GM12878 (cell line): ENCODE measurements at regions not wholly inside any gene's neighbourhood (a gene's known extent, or its start where the extent isn't known, plus 50 kb on each side); places are given as distances from the start of the nearest gene placed in this dataset.

ENCODE experiments used
- ATAC-seq: fragments of 200-7000 bp; cut with Tn5 transposase; 3 replicates; pipeline ENCODE4 v1.9.1; 2020; ENCODE audit warnings: mild to moderate bottlenecking, moderate library complexity
- BruUV-seq: library from RNA; stranded (reverse); fragments of 400-500 nt; replicated peaks from 2 replicates; lab custom pipeline; 2021; lab: Mats Ljungman, UMichigan
- CTCF ChIA-PET: fragments of 300-600 bp; sonication (Branson Sonifier 250); formaldehyde crosslinking; extraction: SDS; loops from one replicate; lab custom pipeline; 2021; ENCODE audit warnings: inconsistent platforms; lab: Yijun Ruan, JAX
- POLR2A ChIA-PET: fragments of 350-600 bp; formaldehyde crosslinking; extraction: SDS; loops from one replicate; lab custom pipeline; 2021; ENCODE audit warnings: inconsistent platforms; lab: Charles Lee
- RAD21 ChIA-PET: fragments of 300-600 bp; sonication (Branson Sonifier 250); formaldehyde crosslinking; loops from one replicate; lab custom pipeline; 2023; ENCODE audit warnings: antibody characterized with exemption; ENCODE audit not compliant: unreplicated experiment; lab: Charles Lee
- SMC1A ChIA-PET: fragments of 300-600 bp; sonication (Branson Sonifier 250); formaldehyde crosslinking; loops from one replicate; lab custom pipeline; 2023; ENCODE audit not compliant: unreplicated experiment, uncharacterized antibody; lab: Charles Lee
- DNase-seq: peaks from one replicate; pipeline ENCODE4 v3.0.0-alpha.2; 2011; ENCODE audit warnings: low read depth, low spot score
- FAIRE-seq: peaks from 3 replicates; lab custom pipeline; 2011; peaks lifted over from hg19 to GRCh38; lab: Jason Lieb, UNC
- H2AFZ ChIP-seq: 2 replicates; pipeline ENCODE4 v1.6.0; 2011; ENCODE audit warnings: low read depth, low read length, control low read depth; ENCODE audit not compliant: control insufficient read depth
- H3K27ac ChIP-seq: 2 replicates; pipeline ENCODE4 v1.5.1; 2011; ENCODE audit warnings: control low read depth; ENCODE audit not compliant: control insufficient read depth, insufficient read depth
- H3K27me3 ChIP-seq, 2 experiments: replicated peaks in 1 of 2; 2 replicates each; pipeline versions ENCODE4 v1.6.0 to v1.6.1; 2011; ENCODE audit warnings: low read length in 1 of 2; ENCODE audit not compliant: control insufficient read depth in 2 of 2, insufficient read depth in 2 of 2
- H3K36me3 ChIP-seq, 2 experiments: 2 replicates each; pipeline ENCODE4 v1.5.1; 2011; ENCODE audit warnings: low read length in 1 of 2; ENCODE audit not compliant: control insufficient read depth in 2 of 2, insufficient read depth in 2 of 2
- H3K4me1 ChIP-seq: 2 replicates; pipeline ENCODE4 v1.6.1; 2011; ENCODE audit warnings: mild to moderate bottlenecking, low read length, moderate library complexity, mixed read lengths; ENCODE audit not compliant: control insufficient read depth, insufficient read depth
- H3K4me2 ChIP-seq: 2 replicates; pipeline ENCODE4 v1.6.0; 2011; ENCODE audit warnings: control low read depth; ENCODE audit not compliant: control insufficient read depth, insufficient read depth
- H3K4me3 ChIP-seq: fragments of 200-600 bp; sonication (generic); 2 replicates; pipeline ENCODE4 v1.5.1; 2016
- H3K79me2 ChIP-seq: 2 replicates; pipeline ENCODE4 v1.6.0; 2011; ENCODE audit warnings: low read length; ENCODE audit not compliant: control insufficient read depth, insufficient read depth
- H3K9ac ChIP-seq: 2 replicates; pipeline ENCODE4 v1.8.0; 2011; ENCODE audit warnings: low read length, control low read depth, mixed read lengths; ENCODE audit not compliant: control insufficient read depth, insufficient read depth
- H3K9me3 ChIP-seq: replicated peaks from 3 replicates; pipeline ENCODE4 v1.5.1; 2011; ENCODE audit warnings: mild to moderate bottlenecking, low read length; ENCODE audit not compliant: control insufficient read depth, insufficient read depth
- H4K20me1 ChIP-seq: 2 replicates; pipeline ENCODE4 v1.6.0; 2011; ENCODE audit not compliant: control insufficient read depth, insufficient read depth
- BMI1 ChIP-seq: fragments of 450-650 bp; IDR thresholded peaks from 2 replicates; pipeline ENCODE4 v1.6.1; 2016; ENCODE audit warnings: mild to moderate bottlenecking, moderate library complexity, borderline replicate concordance
- DPF2 ChIP-seq: fragments of 450-650 bp; IDR thresholded peaks from 2 replicates; pipeline ENCODE4 v1.6.1; 2017; ENCODE audit warnings: mild to moderate bottlenecking
- LARP7 ChIP-seq: fragments of 450-650 bp; IDR thresholded peaks from 2 replicates; pipeline ENCODE4 v1.6.1; 2017; ENCODE audit warnings: mild to moderate bottlenecking
- SMAD1 ChIP-seq: fragments of 450-650 bp; IDR thresholded peaks from 2 replicates; pipeline ENCODE4 v1.6.1; 2018; ENCODE audit warnings: mild to moderate bottlenecking, low read depth; ENCODE audit not compliant: partially characterized antibody
- WGBS: methylation state at CpG from one replicate; pipeline ENCODE4 v1.1.6; 2016; ENCODE audit warnings: low lambda C conversion rate; ENCODE audit not compliant: insufficient replicate concordance, insufficient coverage; ENCODE audit errors: missing lambda C conversion rate; 5-methylcytosine and 5-hydroxymethylcytosine counted together
- in situ Hi-C: fragments of 300-500 bp; cut with MboI; formaldehyde crosslinking; loops from 9 replicates; pipeline ENCODE4 v1.14.3; 2018; ENCODE audit warnings: mixed read lengths
- intact Hi-C: fragments of 100-400 bp; cut with micrococcal nuclease; formaldehyde crosslinking; loops from one replicate; pipeline ENCODE4 v1.14.2; 2022; ENCODE audit not compliant: unreplicated experiment
- TF ChIP-seq, protein P1 (sequence below): fragments of 450-650 bp; IDR thresholded peaks from 2 replicates; pipeline ENCODE4 v1.6.1; 2017; ENCODE audit warnings: mild to moderate bottlenecking, moderate library complexity
- TF ChIP-seq, protein P2 (sequence below): IDR thresholded peaks from 2 replicates; pipeline ENCODE4 v1.6.1; 2012; ENCODE audit warnings: improper control_type of control experiment, low read depth, low read length; ENCODE audit not compliant: insufficient replicate concordance
- TF ChIP-seq, protein P3 (sequence below): fragments of 450-650 bp; formaldehyde crosslinking; IDR thresholded peaks from 2 replicates; pipeline ENCODE4 v1.4.0; 2020; ENCODE audit warnings: mild to moderate bottlenecking, moderate library complexity

DNA sequence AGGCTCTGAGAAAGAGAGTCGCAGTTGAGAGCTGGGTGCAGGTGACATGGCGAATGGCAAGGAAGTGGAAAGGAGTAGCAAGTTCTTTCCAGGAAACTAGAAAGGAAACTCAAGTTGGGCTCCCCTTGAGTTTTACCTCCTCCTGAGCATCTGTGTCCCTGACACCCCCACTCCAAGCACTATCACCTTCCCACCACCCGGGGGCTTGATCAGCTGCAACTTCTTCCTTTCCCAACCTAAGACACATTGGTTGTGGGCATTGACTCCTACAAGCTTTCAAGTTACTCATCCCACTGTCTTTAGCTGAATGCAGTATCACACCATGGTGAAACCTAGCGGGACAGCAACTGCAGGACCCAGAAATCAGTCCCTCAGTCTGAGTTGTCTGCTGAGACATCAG, 256.6 kb upstream of the NR2F2 start (continued):
- TF ChIP-seq, protein P1, sequence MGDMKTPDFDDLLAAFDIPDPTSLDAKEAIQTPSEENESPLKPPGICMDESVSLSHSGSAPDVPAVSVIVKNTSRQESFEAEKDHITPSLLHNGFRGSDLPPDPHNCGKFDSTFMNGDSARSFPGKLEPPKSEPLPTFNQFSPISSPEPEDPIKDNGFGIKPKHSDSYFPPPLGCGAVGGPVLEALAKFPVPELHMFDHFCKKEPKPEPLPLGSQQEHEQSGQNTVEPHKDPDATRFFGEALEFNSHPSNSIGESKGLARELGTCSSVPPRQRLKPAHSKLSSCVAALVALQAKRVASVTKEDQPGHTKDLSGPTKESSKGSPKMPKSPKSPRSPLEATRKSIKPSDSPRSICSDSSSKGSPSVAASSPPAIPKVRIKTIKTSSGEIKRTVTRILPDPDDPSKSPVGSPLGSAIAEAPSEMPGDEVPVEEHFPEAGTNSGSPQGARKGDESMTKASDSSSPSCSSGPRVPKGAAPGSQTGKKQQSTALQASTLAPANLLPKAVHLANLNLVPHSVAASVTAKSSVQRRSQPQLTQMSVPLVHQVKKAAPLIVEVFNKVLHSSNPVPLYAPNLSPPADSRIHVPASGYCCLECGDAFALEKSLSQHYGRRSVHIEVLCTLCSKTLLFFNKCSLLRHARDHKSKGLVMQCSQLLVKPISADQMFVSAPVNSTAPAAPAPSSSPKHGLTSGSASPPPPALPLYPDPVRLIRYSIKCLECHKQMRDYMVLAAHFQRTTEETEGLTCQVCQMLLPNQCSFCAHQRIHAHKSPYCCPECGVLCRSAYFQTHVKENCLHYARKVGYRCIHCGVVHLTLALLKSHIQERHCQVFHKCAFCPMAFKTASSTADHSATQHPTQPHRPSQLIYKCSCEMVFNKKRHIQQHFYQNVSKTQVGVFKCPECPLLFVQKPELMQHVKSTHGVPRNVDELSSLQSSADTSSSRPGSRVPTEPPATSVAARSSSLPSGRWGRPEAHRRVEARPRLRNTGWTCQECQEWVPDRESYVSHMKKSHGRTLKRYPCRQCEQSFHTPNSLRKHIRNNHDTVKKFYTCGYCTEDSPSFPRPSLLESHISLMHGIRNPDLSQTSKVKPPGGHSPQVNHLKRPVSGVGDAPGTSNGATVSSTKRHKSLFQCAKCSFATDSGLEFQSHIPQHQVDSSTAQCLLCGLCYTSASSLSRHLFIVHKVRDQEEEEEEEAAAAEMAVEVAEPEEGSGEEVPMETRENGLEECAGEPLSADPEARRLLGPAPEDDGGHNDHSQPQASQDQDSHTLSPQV, result no peak
- no peak for TF ChIP-seq BMI1

DNA sequence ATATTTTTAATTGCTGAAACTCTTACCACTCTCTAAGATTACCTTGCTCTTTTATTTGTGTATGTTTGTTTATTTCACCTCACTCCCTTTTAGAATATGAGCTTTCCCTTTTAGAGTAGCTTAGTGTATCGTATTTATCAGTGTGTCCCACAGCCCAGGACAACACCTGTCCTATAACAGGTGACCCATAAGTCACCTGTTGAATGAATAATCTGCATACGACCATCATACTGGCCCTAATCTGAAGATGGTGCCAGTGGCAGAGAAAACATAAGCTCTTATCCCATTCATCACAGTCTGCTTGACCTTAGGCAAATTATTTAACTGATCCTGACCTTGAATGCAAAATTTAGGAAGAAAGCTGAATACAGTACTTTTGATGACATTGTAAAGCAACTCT, 254.6 kb upstream of the NR2F2 start:
- H3K36me3 ChIP-seq, result no peaks in the 10 kb centered on the region
- no TSS peak for BruUV-seq
- intact Hi-C loops (no loop called here), in situ Hi-C loops (no loop called here)
- no peak overlapping the region for H3K4me2 ChIP-seq
- RAD21 ChIA-PET, result interaction anchor here (1.0 to 1.5 kb wide), 2 partner anchors 28 to 47 kb away, joined by 3 to 4 read pairs; no protein-coding TSS in a partner anchor
- 16% methylated on average over 2 of the region's 2 CpGs for WGBS
- H3K4me1 ChIP-seq, result no peaks in the 10 kb centered on the region
- CTCF ChIA-PET, result interaction anchor here (3.1 kb wide), 1 partner anchor 8 kb away, joined by 7 read pairs; no protein-coding TSS in a partner anchor
- POLR2A ChIA-PET, result interaction anchor here (0.7 kb wide), 1 partner anchor 14 kb away, joined by 3 read pairs; no protein-coding TSS in a partner anchor
- no peak overlapping the region for H2AFZ ChIP-seq
- no peak overlapping the region for H3K27ac ChIP-seq
- no peak overlapping the region for H3K4me3 ChIP-seq
- no peaks in the 10 kb centered on the region; the same call in 2 of the 3 replicates for H3K9me3 ChIP-seq
- no peaks in the 10 kb centered on the region for H3K27me3 ChIP-seq
- H3K9ac ChIP-seq, result no peak overlapping the region
- SMC1A ChIA-PET, result interaction anchor here (0.8 to 3.0 kb wide), 7 partner anchors 10 to 24 kb away, joined by 3 to 18 read pairs (median 4); no protein-coding TSS in a partner anchor
- no peak for DNase-seq
- H3K79me2 ChIP-seq, result no peaks in the 10 kb centered on the region
- no peak for ATAC-seq
- FAIRE-seq, result no peak
- no peaks in the 10 kb centered on the region for H4K20me1 ChIP-seq
- TF ChIP-seq, protein P2, sequence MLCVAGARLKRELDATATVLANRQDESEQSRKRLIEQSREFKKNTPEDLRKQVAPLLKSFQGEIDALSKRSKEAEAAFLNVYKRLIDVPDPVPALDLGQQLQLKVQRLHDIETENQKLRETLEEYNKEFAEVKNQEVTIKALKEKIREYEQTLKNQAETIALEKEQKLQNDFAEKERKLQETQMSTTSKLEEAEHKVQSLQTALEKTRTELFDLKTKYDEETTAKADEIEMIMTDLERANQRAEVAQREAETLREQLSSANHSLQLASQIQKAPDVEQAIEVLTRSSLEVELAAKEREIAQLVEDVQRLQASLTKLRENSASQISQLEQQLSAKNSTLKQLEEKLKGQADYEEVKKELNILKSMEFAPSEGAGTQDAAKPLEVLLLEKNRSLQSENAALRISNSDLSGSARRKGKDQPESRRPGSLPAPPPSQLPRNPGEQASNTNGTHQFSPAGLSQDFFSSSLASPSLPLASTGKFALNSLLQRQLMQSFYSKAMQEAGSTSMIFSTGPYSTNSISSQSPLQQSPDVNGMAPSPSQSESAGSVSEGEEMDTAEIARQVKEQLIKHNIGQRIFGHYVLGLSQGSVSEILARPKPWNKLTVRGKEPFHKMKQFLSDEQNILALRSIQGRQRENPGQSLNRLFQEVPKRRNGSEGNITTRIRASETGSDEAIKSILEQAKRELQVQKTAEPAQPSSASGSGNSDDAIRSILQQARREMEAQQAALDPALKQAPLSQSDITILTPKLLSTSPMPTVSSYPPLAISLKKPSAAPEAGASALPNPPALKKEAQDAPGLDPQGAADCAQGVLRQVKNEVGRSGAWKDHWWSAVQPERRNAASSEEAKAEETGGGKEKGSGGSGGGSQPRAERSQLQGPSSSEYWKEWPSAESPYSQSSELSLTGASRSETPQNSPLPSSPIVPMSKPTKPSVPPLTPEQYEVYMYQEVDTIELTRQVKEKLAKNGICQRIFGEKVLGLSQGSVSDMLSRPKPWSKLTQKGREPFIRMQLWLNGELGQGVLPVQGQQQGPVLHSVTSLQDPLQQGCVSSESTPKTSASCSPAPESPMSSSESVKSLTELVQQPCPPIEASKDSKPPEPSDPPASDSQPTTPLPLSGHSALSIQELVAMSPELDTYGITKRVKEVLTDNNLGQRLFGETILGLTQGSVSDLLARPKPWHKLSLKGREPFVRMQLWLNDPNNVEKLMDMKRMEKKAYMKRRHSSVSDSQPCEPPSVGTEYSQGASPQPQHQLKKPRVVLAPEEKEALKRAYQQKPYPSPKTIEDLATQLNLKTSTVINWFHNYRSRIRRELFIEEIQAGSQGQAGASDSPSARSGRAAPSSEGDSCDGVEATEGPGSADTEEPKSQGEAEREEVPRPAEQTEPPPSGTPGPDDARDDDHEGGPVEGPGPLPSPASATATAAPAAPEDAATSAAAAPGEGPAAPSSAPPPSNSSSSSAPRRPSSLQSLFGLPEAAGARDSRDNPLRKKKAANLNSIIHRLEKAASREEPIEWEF, result no peak
- TF ChIP-seq LARP7, result no peak
- TF ChIP-seq, protein P3, sequence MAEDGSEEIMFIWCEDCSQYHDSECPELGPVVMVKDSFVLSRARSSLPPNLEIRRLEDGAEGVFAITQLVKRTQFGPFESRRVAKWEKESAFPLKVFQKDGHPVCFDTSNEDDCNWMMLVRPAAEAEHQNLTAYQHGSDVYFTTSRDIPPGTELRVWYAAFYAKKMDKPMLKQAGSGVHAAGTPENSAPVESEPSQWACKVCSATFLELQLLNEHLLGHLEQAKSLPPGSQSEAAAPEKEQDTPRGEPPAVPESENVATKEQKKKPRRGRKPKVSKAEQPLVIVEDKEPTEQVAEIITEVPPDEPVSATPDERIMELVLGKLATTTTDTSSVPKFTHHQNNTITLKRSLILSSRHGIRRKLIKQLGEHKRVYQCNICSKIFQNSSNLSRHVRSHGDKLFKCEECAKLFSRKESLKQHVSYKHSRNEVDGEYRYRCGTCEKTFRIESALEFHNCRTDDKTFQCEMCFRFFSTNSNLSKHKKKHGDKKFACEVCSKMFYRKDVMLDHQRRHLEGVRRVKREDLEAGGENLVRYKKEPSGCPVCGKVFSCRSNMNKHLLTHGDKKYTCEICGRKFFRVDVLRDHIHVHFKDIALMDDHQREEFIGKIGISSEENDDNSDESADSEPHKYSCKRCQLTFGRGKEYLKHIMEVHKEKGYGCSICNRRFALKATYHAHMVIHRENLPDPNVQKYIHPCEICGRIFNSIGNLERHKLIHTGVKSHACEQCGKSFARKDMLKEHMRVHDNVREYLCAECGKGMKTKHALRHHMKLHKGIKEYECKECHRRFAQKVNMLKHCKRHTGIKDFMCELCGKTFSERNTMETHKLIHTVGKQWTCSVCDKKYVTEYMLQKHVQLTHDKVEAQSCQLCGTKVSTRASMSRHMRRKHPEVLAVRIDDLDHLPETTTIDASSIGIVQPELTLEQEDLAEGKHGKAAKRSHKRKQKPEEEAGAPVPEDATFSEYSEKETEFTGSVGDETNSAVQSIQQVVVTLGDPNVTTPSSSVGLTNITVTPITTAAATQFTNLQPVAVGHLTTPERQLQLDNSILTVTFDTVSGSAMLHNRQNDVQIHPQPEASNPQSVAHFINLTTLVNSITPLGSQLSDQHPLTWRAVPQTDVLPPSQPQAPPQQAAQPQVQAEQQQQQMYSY (CRISPR knock-in tag), result no peak
- no peak for TF ChIP-seq DPF2
- no peak for TF ChIP-seq SMAD1
